WTC11 (cell line): ENCODE measurements at regions not wholly inside any gene's neighbourhood (a gene's known extent, or its start where the extent isn't known, plus 50 kb on each side); places are given as distances from the start of the nearest gene placed in this dataset.

Experiments
- ATAC-seq: fragments of 200-7000 bp; cut with Tn5 transposase; 2 replicates; pipeline ENCODE4 v1.10.0; 2021; ENCODE audit warnings: mild to moderate bottlenecking, moderate library complexity
- CTCF ChIA-PET: fragments of 300-600 bp; sonication (Branson Sonifier 250); formaldehyde crosslinking; loops from one replicate; lab custom pipeline; 2021; ENCODE audit warnings: antibody characterized with exemption; lab: Charles Lee
- POLR2A ChIA-PET: fragments of 350-600 bp; sonication (Branson Sonifier 250); formaldehyde crosslinking; loops from one replicate; lab custom pipeline; 2021; ENCODE audit warnings: antibody characterized with exemption; lab: Charles Lee
- DNase-seq: peaks from one replicate; pipeline ENCODE4 v3.0.0; 2021; ENCODE audit warnings: low spot score
- H3K27ac Mint-ChIP-seq: 2 replicates; pipeline ENCODE4 v1.8.0; 2021; ENCODE audit warnings: mixed read lengths
- H3K27me3 Mint-ChIP-seq: 2 replicates; pipeline ENCODE4 v1.8.0; 2021; ENCODE audit warnings: low read depth, mild to moderate bottlenecking, moderate library complexity, mixed read lengths
- H3K36me3 Mint-ChIP-seq: 2 replicates; pipeline ENCODE4 v1.8.0; 2021; ENCODE audit warnings: mixed read lengths
- H3K4me1 Mint-ChIP-seq: 2 replicates; pipeline ENCODE4 v1.8.0; 2022; ENCODE audit warnings: mixed read lengths
- H3K4me3 Mint-ChIP-seq: 2 replicates; pipeline ENCODE4 v1.8.0; 2021; ENCODE audit warnings: mild to moderate bottlenecking, moderate library complexity, mixed read lengths
- H3K9me3 Mint-ChIP-seq: 2 replicates; pipeline ENCODE4 v1.8.0; 2021; ENCODE audit warnings: mixed read lengths
- ARID4B ChIP-seq: sonication (generic); formaldehyde crosslinking; IDR thresholded peaks from 2 replicates; pipeline ENCODE4 v1.8.0; 2023; ENCODE audit warnings: missing genetic modification reagents, mild to moderate bottlenecking, borderline replicate concordance
- CREM ChIP-seq: sonication (generic); formaldehyde crosslinking; IDR thresholded peaks from 2 replicates; pipeline ENCODE4 v1.8.1; 2022; ENCODE audit warnings: mild to moderate bottlenecking, missing genetic modification reagents, moderate library complexity
- E2F5 ChIP-seq: sonication (generic); formaldehyde crosslinking; IDR thresholded peaks from 2 replicates; pipeline ENCODE4 v1.8.1; 2022; ENCODE audit warnings: mild to moderate bottlenecking, moderate library complexity, missing genetic modification reagents
- ETV6 ChIP-seq: sonication (generic); formaldehyde crosslinking; IDR thresholded peaks from 2 replicates; pipeline ENCODE4 v1.8.1; 2022; ENCODE audit warnings: mild to moderate bottlenecking, missing genetic modification reagents
- GTF2I ChIP-seq: fragments of 250-450 bp; sonication (Bioruptor Pico); conservative IDR thresholded peaks from 2 replicates; pipeline ENCODE4 v1.4.0; 2021; ENCODE audit warnings: mild to moderate bottlenecking
- HMGA2 ChIP-seq: fragments of 250-450 bp; sonication (Bioruptor Pico); IDR thresholded peaks from 2 replicates; pipeline ENCODE4 v1.4.0; 2021; ENCODE audit warnings: mild to moderate bottlenecking, moderate library complexity
- HMGXB4 ChIP-seq: sonication (generic); formaldehyde crosslinking; IDR thresholded peaks from 2 replicates; pipeline ENCODE4 v1.8.1; 2023; ENCODE audit warnings: mild to moderate bottlenecking, moderate library complexity, missing genetic modification reagents
- IRF1 ChIP-seq: sonication (generic); formaldehyde crosslinking; IDR thresholded peaks from 2 replicates; pipeline ENCODE4 v1.8.0; 2023; ENCODE audit warnings: missing genetic modification reagents
- IRF2 ChIP-seq: sonication (generic); formaldehyde crosslinking; IDR thresholded peaks from 2 replicates; pipeline ENCODE4 v1.8.0; 2022; ENCODE audit warnings: low read depth, missing genetic modification reagents, borderline replicate concordance
- JAZF1 ChIP-seq: fragments of 250-450 bp; sonication (Bioruptor Pico); IDR thresholded peaks from 2 replicates; pipeline ENCODE4 v1.9.0; 2021; ENCODE audit warnings: moderate library complexity, mild to moderate bottlenecking, inconsistent platforms
- KAT7 ChIP-seq: sonication (generic); formaldehyde crosslinking; IDR thresholded peaks from 2 replicates; pipeline ENCODE4 v1.8.1; 2023; ENCODE audit warnings: missing genetic modification reagents, mild to moderate bottlenecking, borderline replicate concordance
- NFYB ChIP-seq: sonication (generic); formaldehyde crosslinking; conservative IDR thresholded peaks from 2 replicates; pipeline ENCODE4 v1.8.0; 2022; ENCODE audit warnings: low read depth, missing genetic modification reagents
- SMAD3 ChIP-seq: sonication (generic); formaldehyde crosslinking; IDR thresholded peaks from 2 replicates; pipeline ENCODE4 v1.8.0; 2022; ENCODE audit warnings: missing genetic modification reagents, mild to moderate bottlenecking, borderline replicate concordance
- SP1 ChIP-seq: sonication (generic); formaldehyde crosslinking; conservative IDR thresholded peaks from 2 replicates; pipeline ENCODE4 v1.8.1; 2022; ENCODE audit warnings: missing genetic modification reagents
- TCF7 ChIP-seq: sonication (generic); formaldehyde crosslinking; IDR thresholded peaks from 2 replicates; pipeline ENCODE4 v1.8.0; 2022; ENCODE audit warnings: mild to moderate bottlenecking, low read depth, missing genetic modification reagents, moderate library complexity
- TEAD4 ChIP-seq: sonication (generic); formaldehyde crosslinking; IDR thresholded peaks from 2 replicates; pipeline ENCODE4 v1.8.0; 2022; ENCODE audit warnings: mild to moderate bottlenecking, missing genetic modification reagents
- ZNF396 ChIP-seq: fragments of 250-450 bp; sonication (Bioruptor Pico); IDR thresholded peaks from 2 replicates; pipeline ENCODE4 v1.8.0; 2021; ENCODE audit warnings: mild to moderate bottlenecking, moderate library complexity, borderline replicate concordance
- ZNF416 ChIP-seq: fragments of 250-450 bp; sonication (Bioruptor Pico); IDR thresholded peaks from 2 replicates; pipeline ENCODE4 v1.9.0; 2021; ENCODE audit warnings: mild to moderate bottlenecking, inconsistent platforms
- ZNF423 ChIP-seq: fragments of 250-450 bp; sonication (Bioruptor Pico); IDR thresholded peaks from 2 replicates; pipeline ENCODE4 v2.1.2; 2022; ENCODE audit warnings: mild to moderate bottlenecking, moderate library complexity
- ZNF425 ChIP-seq: fragments of 250-450 bp; sonication (Bioruptor Pico); conservative IDR thresholded peaks from 2 replicates; pipeline ENCODE4 v1.9.0; 2021; ENCODE audit warnings: mild to moderate bottlenecking
- ZNF532 ChIP-seq: fragments of 250-450 bp; sonication (Bioruptor Pico); IDR thresholded peaks from 2 replicates; pipeline ENCODE4 v1.9.0; 2021; ENCODE audit warnings: mild to moderate bottlenecking, borderline replicate concordance

GRCh38 chr6:74066168-74066871 is 370.3 kb downstream of the CD109 start:
- ATAC-seq (no peak), DNase-seq (no peak)
- H3K4me3 Mint-ChIP-seq, result no peak overlapping the region
- CTCF ChIA-PET, result no interaction called here
- TF ChIP-seq E2F5 (CRISPR knock-in tag) (no peak), IRF2 (CRISPR knock-in tag) (no peak), GTF2I (no peak), ARID4B (CRISPR knock-in tag) (no peak), ZNF423 (no peak), HMGA2 (CRISPR knock-in tag) (no peak), ZNF416 (no peak), SP1 (CRISPR knock-in tag) (no peak), KAT7 (CRISPR knock-in tag) (no peak), ZNF425 (CRISPR knock-in tag) (no peak), SMAD3 (CRISPR knock-in tag) (no peak), CREM (CRISPR knock-in tag) (no peak), TCF7 (CRISPR knock-in tag) (no peak), HMGXB4 (CRISPR knock-in tag) (no peak), ETV6 (CRISPR knock-in tag) (no peak)
- POLR2A ChIA-PET, result no interaction called here
- H3K9me3 Mint-ChIP-seq, result peaks cover 5% of the 10 kb centered on the region
- no peak overlapping the region for H3K27ac Mint-ChIP-seq
- no peaks in the 10 kb centered on the region for H3K36me3 Mint-ChIP-seq
- no peaks in the 10 kb centered on the region for H3K27me3 Mint-ChIP-seq
- no peaks in the 10 kb centered on the region for H3K4me1 Mint-ChIP-seq

GRCh38 chr6:74065705-74066104 is 369.7 kb downstream of the CD109 start:
- no peaks in the 10 kb centered on the region for H3K4me1 Mint-ChIP-seq
- no peaks in the 10 kb centered on the region for H3K36me3 Mint-ChIP-seq
- TF ChIP-seq JAZF1 (CRISPR knock-in tag), result no peak
- no peak for TF ChIP-seq NFYB
- TF ChIP-seq ZNF532 (CRISPR knock-in tag), result no peak
- TF ChIP-seq IRF1, result no peak
- TF ChIP-seq TEAD4 (CRISPR knock-in tag), result no peak
- no peak for TF ChIP-seq ZNF396 (CRISPR knock-in tag)

More at GRCh38 chr6:74065705-74066104, 369.7 kb downstream of the CD109 start:
- ATAC-seq (no peak), DNase-seq (no peak)
- no peaks in the 10 kb centered on the region for H3K27me3 Mint-ChIP-seq
- H3K4me3 Mint-ChIP-seq, result no peak overlapping the region
- CTCF ChIA-PET, result no interaction called here
- H3K27ac Mint-ChIP-seq, result no peak overlapping the region
- POLR2A ChIA-PET, result no interaction called here
- peaks cover 5% of the 10 kb centered on the region for H3K9me3 Mint-ChIP-seq
